Stimulated activated CD4-positive, alpha-beta T cell treated with anti-CD3 and anti-CD28 coated beads, Interleukin-1b, Interleukin-23, amount 100 ng/mL, for 48 hours (primary cell): ENCODE measurements at regions not wholly inside any gene's neighbourhood (a gene's known extent, or its start where the extent isn't known, plus 50 kb on each side); places are given as distances from the start of the nearest gene placed in this dataset.
"Not testable (repeated sequence)": the region's sequence is repeated elsewhere in the genome, so short reads cannot be mapped to it uniquely, and the experiment has no call there.

Experiments
- DNase-seq: peaks from one replicate; pipeline ENCODE4 v3.0.0-alpha.2; 2020

- no peak for DNase-seq
Observed at GRCh38 chr5:90284375-90284774, 125.2 kb downstream of the CETN3 start.

GRCh38 chr5:90279091-90279490 lies 130.5 kb downstream of the CETN3 start:
- no peak for DNase-seq

GRCh38 chr5:90274216-90274615 lies 135.3 kb downstream of the CETN3 start:
- DNase-seq, result no peak

GRCh38 chr5:90267646-90268045 lies 141.9 kb downstream of the CETN3 start:
- DNase-seq, result no peak

- no peak for DNase-seq
Observed at GRCh38 chr5:90265545-90265857, 144.1 kb downstream of the CETN3 start.

GRCh38 chr5:90264689-90265544 lies 144.6 kb downstream of the CETN3 start:
- DNase-seq, result peak; percentile 39

- DNase-seq, result no peak
Observed at GRCh38 chr5:90263102-90263820, 146.3 kb downstream of the CETN3 start.

- no peak for DNase-seq
Observed at GRCh38 chr5:90251447-90251846, 158.1 kb downstream of the CETN3 start.

GRCh38 chr5:90248640-90249039 lies 160.9 kb downstream of the CETN3 start:
- no peak for DNase-seq

GRCh38 chr5:90243848-90244247 lies 165.7 kb downstream of the CETN3 start:
- DNase-seq, result not testable (repeated sequence)

GRCh38 chr5:90233476-90233875 lies 176.1 kb downstream of the CETN3 start:
- DNase-seq, result no peak

GRCh38 chr5:90231688-90232087 lies 177.9 kb downstream of the CETN3 start:
- DNase-seq, result no peak

GRCh38 chr5:90227683-90228082 lies 181.9 kb downstream of the CETN3 start:
- no peak for DNase-seq

- DNase-seq, result no peak
Observed at GRCh38 chr5:90226433-90227099, 183.0 kb downstream of the CETN3 start.

- DNase-seq, result no peak
Observed at GRCh38 chr5:90224342-90224741, 185.2 kb downstream of the CETN3 start.

- DNase-seq, result no peak
Observed at GRCh38 chr5:90223756-90224155, 185.8 kb downstream of the CETN3 start.

GRCh38 chr5:90221951-90222350 lies 187.6 kb downstream of the CETN3 start:
- no peak for DNase-seq

GRCh38 chr5:90220554-90220953 lies 189.0 kb downstream of the CETN3 start:
- no peak for DNase-seq

GRCh38 chr5:90214991-90215390 lies 194.6 kb downstream of the CETN3 start:
- DNase-seq, result no peak

GRCh38 chr5:90208323-90208722 lies 201.2 kb downstream of the CETN3 start:
- not testable (repeated sequence) for DNase-seq

- no peak for DNase-seq
Observed at GRCh38 chr5:90201923-90202322, 207.6 kb downstream of the CETN3 start.

- DNase-seq, result no peak
Observed at GRCh38 chr5:90193185-90193822, 216.3 kb downstream of the CETN3 start.

GRCh38 chr5:90191352-90192045 lies 218.1 kb downstream of the CETN3 start:
- no peak for DNase-seq
